ENCODE measurements at regions not wholly inside any gene's neighbourhood (a gene's known extent, or its start where the extent isn't known, plus 50 kb on each side); places are given as distances from the start of the nearest gene placed in this dataset.
A peak's percentile ranks its signal among the peaks of the same experiment; 100 is the strongest.
"Not testable (repeated sequence)": the region's sequence is repeated elsewhere in the genome, so short reads cannot be mapped to it uniquely, and the experiment has no call there.

DNA sequence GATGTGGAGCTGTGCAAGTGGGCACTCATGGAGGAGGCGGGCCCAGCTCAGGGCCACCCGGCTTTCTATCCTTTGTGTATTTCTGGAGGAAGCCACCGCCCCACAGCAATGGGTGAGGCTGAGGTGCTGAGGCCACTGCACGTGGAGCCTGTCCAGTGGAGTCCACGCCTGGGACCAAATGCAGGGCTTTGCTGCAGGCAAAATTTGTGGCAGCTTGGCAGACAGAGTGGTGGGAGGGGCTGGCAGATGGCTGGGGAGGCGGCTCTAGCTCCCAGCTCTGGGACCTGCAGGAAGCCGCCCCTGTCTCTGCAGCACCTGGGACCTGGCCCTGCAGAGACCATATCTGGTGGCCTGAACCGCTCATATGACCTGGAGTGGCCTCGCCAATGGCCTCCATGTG is 307.3 kb downstream of the CCDC74A start:
- H3K4me3 ChIP-seq; H3K27ac ChIP-seq; H3K9me3 ChIP-seq; H3K4me1 ChIP-seq; ATAC-seq; DNase-seq; intact Hi-C loops (cut with DNase I); H3K36me3 ChIP-seq: not testable (repeated sequence)
- 79 to 89% (median 84%) methylated on average over 9 of the region's 9 CpGs for WGBS, 4 donors
- peaks cover 0 to 18% (median 0%) of the 10 kb centered on the region in 9 donors for H3K27me3 ChIP-seq

DNA sequence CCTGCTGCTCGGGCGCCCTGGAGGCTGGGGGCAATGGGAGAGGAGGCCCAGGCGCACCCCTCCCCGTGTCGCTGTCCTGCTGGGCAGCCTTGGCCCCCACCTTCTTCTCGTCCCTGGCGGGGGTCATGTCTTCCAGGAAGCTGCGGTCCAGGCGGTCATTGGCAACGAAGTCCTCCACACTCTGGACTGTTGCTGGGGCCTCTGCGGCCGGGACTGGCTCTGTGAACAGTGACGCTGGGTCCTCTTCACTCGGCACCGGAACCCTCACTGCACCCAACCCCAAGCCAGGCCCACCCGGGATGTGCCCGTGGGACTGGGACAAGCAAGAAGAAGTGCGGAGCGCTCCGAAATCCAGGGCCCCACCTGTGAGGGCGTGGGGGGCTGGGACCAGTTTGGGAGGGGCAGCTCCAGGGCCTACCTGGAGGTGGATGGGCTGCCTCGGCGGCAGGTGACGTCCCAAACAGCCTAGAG is 308.0 kb downstream of the CCDC74A start:
- no peaks in the 10 kb centered on the region for H3K4me1 ChIP-seq
- DNase-seq, result no peak
- H3K4me3 ChIP-seq, result no peak overlapping the region
- 83 to 89% (median 88%) methylated on average over 9 to 24 of the region's 24 CpGs for WGBS, 4 donors
- TF ChIP-seq POLR2A (IDR thresholded peaks at IDR 0.05), result no peak
- TF ChIP-seq, protein P1, sequence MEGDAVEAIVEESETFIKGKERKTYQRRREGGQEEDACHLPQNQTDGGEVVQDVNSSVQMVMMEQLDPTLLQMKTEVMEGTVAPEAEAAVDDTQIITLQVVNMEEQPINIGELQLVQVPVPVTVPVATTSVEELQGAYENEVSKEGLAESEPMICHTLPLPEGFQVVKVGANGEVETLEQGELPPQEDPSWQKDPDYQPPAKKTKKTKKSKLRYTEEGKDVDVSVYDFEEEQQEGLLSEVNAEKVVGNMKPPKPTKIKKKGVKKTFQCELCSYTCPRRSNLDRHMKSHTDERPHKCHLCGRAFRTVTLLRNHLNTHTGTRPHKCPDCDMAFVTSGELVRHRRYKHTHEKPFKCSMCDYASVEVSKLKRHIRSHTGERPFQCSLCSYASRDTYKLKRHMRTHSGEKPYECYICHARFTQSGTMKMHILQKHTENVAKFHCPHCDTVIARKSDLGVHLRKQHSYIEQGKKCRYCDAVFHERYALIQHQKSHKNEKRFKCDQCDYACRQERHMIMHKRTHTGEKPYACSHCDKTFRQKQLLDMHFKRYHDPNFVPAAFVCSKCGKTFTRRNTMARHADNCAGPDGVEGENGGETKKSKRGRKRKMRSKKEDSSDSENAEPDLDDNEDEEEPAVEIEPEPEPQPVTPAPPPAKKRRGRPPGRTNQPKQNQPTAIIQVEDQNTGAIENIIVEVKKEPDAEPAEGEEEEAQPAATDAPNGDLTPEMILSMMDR (IDR thresholded peaks at IDR 0.05), result no peak
- intact Hi-C loops (cut with DNase I), result no loop called here
- no peak overlapping the region for H3K27ac ChIP-seq
- H3K36me3 ChIP-seq, result no peaks in the 10 kb centered on the region
- H3K27me3 ChIP-seq, result peaks cover 0 to 12% (median 0%) of the 10 kb centered on the region in 9 donors
- H3K9me3 ChIP-seq, result no peaks in the 10 kb centered on the region
- no peak for ATAC-seq

- H3K4me1 ChIP-seq; H3K9me3 ChIP-seq; intact Hi-C loops (cut with DNase I); H3K4me3 ChIP-seq; ATAC-seq; H3K27ac ChIP-seq; DNase-seq; H3K36me3 ChIP-seq; H3K27me3 ChIP-seq: not testable (repeated sequence)
- WGBS, 4 donors, result 80 to 91% (median 84%) methylated on average over 1 to 11 of the region's 11 CpGs
These were observed 308.4 kb downstream of the CCDC74A start for GRCh38 chr2:131836116-131836515.

DNA sequence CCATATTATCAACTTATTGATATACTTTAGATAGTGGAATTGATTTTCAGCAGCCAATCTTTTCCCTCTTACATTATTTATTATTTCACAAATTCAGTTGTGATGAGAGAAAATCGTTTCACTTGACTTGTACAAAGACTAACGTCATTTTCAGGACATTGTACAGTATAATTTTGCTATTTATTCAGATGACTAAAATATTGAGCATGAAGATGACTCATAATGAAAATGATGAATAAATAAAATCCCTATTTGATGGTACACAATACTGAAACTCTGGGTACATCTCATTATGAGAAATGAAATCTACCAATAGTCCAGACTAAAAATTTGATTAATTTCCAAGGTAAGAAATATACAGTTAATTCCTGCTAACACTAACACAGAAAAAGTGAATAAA is 316.4 kb downstream of the CCDC74A start:
- H3K4me1 ChIP-seq; H3K9me3 ChIP-seq; ATAC-seq; H3K4me3 ChIP-seq; H3K27ac ChIP-seq; intact Hi-C loops (cut with DNase I); H3K36me3 ChIP-seq; H3K27me3 ChIP-seq; DNase-seq: not testable (repeated sequence)
- 51 to 59% (median 54%) methylated on average over 2 of the region's 2 CpGs for WGBS, 4 donors

DNA sequence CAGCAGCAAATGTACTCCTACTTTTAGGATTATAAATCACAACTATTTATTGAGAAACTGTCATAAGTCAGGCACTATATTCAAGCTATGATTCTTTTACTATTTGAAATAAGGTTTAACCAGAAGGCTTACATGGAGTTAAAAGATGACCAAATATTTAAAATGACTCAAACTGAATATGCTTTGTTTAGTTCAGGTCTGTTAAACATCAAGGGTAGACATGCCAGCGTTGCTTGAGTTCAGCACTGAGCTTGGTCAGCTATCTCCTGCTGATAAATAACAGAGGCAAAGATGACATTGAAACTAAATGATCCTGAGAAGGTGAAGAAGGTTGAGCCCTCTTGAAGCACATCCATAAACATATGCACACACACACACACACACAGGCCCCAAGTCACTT is 305.6 kb downstream of the ANKRD30BL start:
- intact Hi-C loops (cut with DNase I); H3K9me3 ChIP-seq; H3K27me3 ChIP-seq; H3K4me1 ChIP-seq; H3K4me3 ChIP-seq; H3K27ac ChIP-seq; DNase-seq; H3K36me3 ChIP-seq; ATAC-seq: not testable (repeated sequence)
- 0 to 19% (median 17%) methylated on average over 1 of the region's 1 CpG for WGBS, 4 donors

GRCh38 chr2:131858197-131858596 is 303.6 kb downstream of the ANKRD30BL start:
- intact Hi-C loops (cut with DNase I); H3K9me3 ChIP-seq; ATAC-seq; H3K4me1 ChIP-seq; H3K36me3 ChIP-seq; H3K27ac ChIP-seq; H3K4me3 ChIP-seq; DNase-seq; H3K27me3 ChIP-seq: not testable (repeated sequence)
- TF ChIP-seq, protein P1 (IDR thresholded peaks at IDR 0.05), result peak in 8 of 12 donors; percentile 18 to 52 (median 39)
- WGBS, 4 donors, result 6 to 10% (median 8%) methylated on average over 3 of the region's 3 CpGs

Measured in heart left ventricle (tissue), 16 donors.